Gastroesophageal sphincter (tissue), 4 donors: ENCODE measurements at regions not wholly inside any gene's neighbourhood (a gene's known extent, or its start where the extent isn't known, plus 50 kb on each side); places are given as distances from the start of the nearest gene placed in this dataset.

Source experiments
- ATAC-seq: fragments of 150-250 bp; one replicate; pipeline ENCODE4 v1.9.1; 2016; ENCODE audit warnings: mild to moderate bottlenecking, moderate library complexity
- H3K27ac ChIP-seq, 4 donors: fragments of 200-600 bp; sonication (generic) in 3 of 4; 1 replicate in 3 of 4; 2 replicates in 1 of 4; pipeline ENCODE4 v1.5.1; 2016 to 2019
- H3K27me3 ChIP-seq: fragments of 200-600 bp; sonication (generic); one replicate; pipeline ENCODE4 v1.5.1; 2019
- H3K36me3 ChIP-seq, 2 donors: fragments of 200-600 bp; sonication (generic); one replicate each; pipeline ENCODE4 v1.5.1; 2019; ENCODE audit warnings: control low read depth in 1 of 2
- H3K4me1 ChIP-seq, 3 donors: fragments of 200-600 bp; sonication (generic); 1 replicate in 2 of 3; 2 replicates in 1 of 3; pipeline ENCODE4 v1.5.1; 2016 to 2019; ENCODE audit warnings: control low read depth in 2 of 3
- H3K4me3 ChIP-seq, 2 donors: fragments of 200-600 bp; sonication (generic); one replicate each; pipeline ENCODE4 v1.5.1; 2019; ENCODE audit warnings: mild to moderate bottlenecking in 1 of 2, moderate library complexity in 1 of 2
- H3K9me3 ChIP-seq, 3 donors: fragments of 200-600 bp; sonication (generic); one replicate each; pipeline ENCODE4 v1.5.1; 2017 to 2019; ENCODE audit warnings: control low read depth in 2 of 3
- EP300 ChIP-seq: sonication (generic); formaldehyde crosslinking; IDR thresholded peaks from one replicate; pipeline ENCODE4 v1.6.1; 2017; ENCODE audit warnings: antibody characterized with exemption, mild to moderate bottlenecking
- POLR2A ChIP-seq, 2 donors: fragments of 450-650 bp; IDR thresholded peaks; one replicate each; pipeline ENCODE4 v1.6.1; 2017; ENCODE audit warnings: antibody characterized with exemption in 2 of 2, mild to moderate bottlenecking in 2 of 2, moderate library complexity in 1 of 2
- POLR2AphosphoS5 ChIP-seq: sonication (generic); formaldehyde crosslinking; IDR thresholded peaks from one replicate; pipeline ENCODE4 v1.6.1; 2017; ENCODE audit warnings: antibody characterized with exemption
- WGBS, 2 donors: methylation state at CpG; one replicate each; pipeline ENCODE4 v1.1.5; 2018; ENCODE audit warnings: low coverage in 1 of 2; 5-methylcytosine and 5-hydroxymethylcytosine counted together
- TF ChIP-seq, protein P1 (sequence below), 4 experiments: fragments of 200-600 bp in 2 of 4; fragments of 450-650 bp in 2 of 4; sonication (generic) in 1 of 4; IDR thresholded peaks; one replicate each; pipeline ENCODE4 v1.5.1; 2017 to 2019; ENCODE audit warnings: antibody characterized with exemption in 4 of 4, mild to moderate bottlenecking in 2 of 4, moderate library complexity in 2 of 4

GRCh38 chr9:28007097-28007817 lies 434.0 kb upstream of the C9orf72 start:
- no peaks in the 10 kb centered on the region for H3K4me1 ChIP-seq
- H3K27me3 ChIP-seq: no peaks in the 10 kb centered on the region
- H3K36me3 ChIP-seq: no peaks in the 10 kb centered on the region
- no peak for ATAC-seq
- H3K27ac ChIP-seq: no peak overlapping the region
- H3K4me3 ChIP-seq: no peak overlapping the region
- no peaks in the 10 kb centered on the region for H3K9me3 ChIP-seq
- TF ChIP-seq EP300: no peak
- TF ChIP-seq POLR2A (IDR thresholded peaks at IDR 0.05): no peak
- TF ChIP-seq, protein P1, sequence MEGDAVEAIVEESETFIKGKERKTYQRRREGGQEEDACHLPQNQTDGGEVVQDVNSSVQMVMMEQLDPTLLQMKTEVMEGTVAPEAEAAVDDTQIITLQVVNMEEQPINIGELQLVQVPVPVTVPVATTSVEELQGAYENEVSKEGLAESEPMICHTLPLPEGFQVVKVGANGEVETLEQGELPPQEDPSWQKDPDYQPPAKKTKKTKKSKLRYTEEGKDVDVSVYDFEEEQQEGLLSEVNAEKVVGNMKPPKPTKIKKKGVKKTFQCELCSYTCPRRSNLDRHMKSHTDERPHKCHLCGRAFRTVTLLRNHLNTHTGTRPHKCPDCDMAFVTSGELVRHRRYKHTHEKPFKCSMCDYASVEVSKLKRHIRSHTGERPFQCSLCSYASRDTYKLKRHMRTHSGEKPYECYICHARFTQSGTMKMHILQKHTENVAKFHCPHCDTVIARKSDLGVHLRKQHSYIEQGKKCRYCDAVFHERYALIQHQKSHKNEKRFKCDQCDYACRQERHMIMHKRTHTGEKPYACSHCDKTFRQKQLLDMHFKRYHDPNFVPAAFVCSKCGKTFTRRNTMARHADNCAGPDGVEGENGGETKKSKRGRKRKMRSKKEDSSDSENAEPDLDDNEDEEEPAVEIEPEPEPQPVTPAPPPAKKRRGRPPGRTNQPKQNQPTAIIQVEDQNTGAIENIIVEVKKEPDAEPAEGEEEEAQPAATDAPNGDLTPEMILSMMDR (IDR thresholded peaks at IDR 0.05): no peak
- TF ChIP-seq POLR2AphosphoS5: no peak
- WGBS, 2 donors: 75% methylated on average over 6 to 7 of the region's 7 CpGs

DNA sequence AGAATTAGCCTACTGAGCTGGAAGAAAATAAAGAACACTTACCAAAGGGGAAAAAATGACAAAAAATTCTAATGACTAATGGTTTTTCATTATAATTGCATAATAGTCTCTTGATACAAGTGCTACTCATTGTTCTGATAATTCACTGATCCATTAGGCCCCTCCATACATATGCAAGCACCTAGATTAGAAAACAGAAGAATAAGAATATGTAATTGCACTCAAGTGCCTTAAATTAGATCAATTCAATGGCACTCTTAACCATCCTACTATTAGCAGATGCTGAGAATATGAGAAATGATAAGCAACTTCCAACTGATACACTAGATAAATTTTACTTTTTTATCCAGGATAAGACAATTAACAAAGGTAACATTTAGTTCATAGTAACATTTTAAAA lies 440.9 kb upstream of the C9orf72 start:
- H3K9me3 ChIP-seq: no peaks in the 10 kb centered on the region
- H3K27ac ChIP-seq: no peak overlapping the region
- no peaks in the 10 kb centered on the region for H3K36me3 ChIP-seq
- ATAC-seq: no peak
- TF ChIP-seq EP300 (no peak), POLR2A (IDR thresholded peaks at IDR 0.05) (no peak), POLR2AphosphoS5 (no peak)
- TF ChIP-seq, protein P1 (IDR thresholded peaks at IDR 0.05): no peak
- no peak overlapping the region for H3K4me3 ChIP-seq
- no peaks in the 10 kb centered on the region for H3K4me1 ChIP-seq
- no peaks in the 10 kb centered on the region for H3K27me3 ChIP-seq

DNA sequence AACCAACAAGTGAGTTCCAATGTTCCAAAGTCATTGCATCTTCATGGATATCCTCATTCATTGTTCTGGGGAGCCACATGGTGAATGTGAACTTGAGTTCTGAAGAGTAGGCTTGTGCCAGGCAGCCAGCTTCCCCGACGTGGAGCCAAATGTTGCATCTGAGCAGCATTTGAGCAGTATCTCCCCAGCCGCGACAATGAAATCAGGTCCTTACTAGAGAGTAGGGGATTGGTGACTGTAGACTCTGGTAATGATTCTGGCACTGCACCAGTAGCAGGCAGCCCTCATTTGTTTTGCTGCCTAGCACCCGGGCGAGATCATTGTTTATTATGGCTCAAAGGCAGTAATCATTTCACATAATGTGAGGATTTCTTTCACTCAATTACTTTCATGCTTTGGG lies 451.4 kb upstream of the C9orf72 start:
- TF ChIP-seq, protein P1 (IDR thresholded peaks at IDR 0.05): no peak
- no peak for TF ChIP-seq POLR2A (IDR thresholded peaks at IDR 0.05)
- Histone ChIP-seq H3K9me3 (no peaks in the 10 kb centered on the region), H3K27ac (no peak overlapping the region), H3K27me3 (no peaks in the 10 kb centered on the region), H3K4me3 (no peak overlapping the region), H3K36me3 (no peaks in the 10 kb centered on the region), H3K4me1 (no peaks in the 10 kb centered on the region)
- ATAC-seq: no peak
- 0 to 15% methylated on average over 2 of the region's 6 CpGs for WGBS, 2 donors

DNA sequence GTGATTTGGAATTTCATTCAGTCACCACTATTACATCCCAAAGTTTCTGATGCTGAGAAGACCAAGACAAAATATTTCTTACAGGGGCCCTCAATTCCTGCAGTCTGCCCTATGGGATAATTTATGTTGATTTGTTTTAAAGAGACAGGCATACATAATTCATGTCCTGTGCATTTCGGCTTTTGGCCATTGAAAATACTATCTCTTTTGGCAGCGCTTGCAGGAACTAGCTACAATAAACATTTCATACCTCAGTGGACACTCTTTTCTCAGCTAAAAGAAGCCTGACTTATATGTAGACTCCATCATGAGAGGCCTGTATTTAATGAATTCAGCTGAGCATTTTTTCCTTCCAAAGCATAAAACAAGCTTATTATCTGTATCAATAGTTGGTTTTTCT lies 451.9 kb upstream of the C9orf72 start:
- no peaks in the 10 kb centered on the region for H3K27me3 ChIP-seq
- no peaks in the 10 kb centered on the region for H3K9me3 ChIP-seq
- WGBS, 2 donors: 29 to 34% methylated on average over 2 of the region's 2 CpGs
- H3K36me3 ChIP-seq: no peaks in the 10 kb centered on the region
- no peak overlapping the region for H3K4me3 ChIP-seq
- no peaks in the 10 kb centered on the region for H3K4me1 ChIP-seq
- no peak overlapping the region for H3K27ac ChIP-seq
- ATAC-seq: no peak
- no peak for TF ChIP-seq POLR2A (IDR thresholded peaks at IDR 0.05)
- TF ChIP-seq, protein P1 (IDR thresholded peaks at IDR 0.05): no peak
- no peak for TF ChIP-seq EP300
- TF ChIP-seq POLR2AphosphoS5: no peak

- Histone ChIP-seq H3K27me3 (no peaks in the 10 kb centered on the region), H3K4me3 (no peak overlapping the region), H3K36me3 (no peaks in the 10 kb centered on the region), H3K9me3 (no peaks in the 10 kb centered on the region), H3K4me1 (no peaks in the 10 kb centered on the region), H3K27ac (no peak overlapping the region)
- ATAC-seq: no peak
- WGBS, 2 donors: 79 to 88% methylated on average over 3 to 5 of the region's 5 CpGs
- TF ChIP-seq, protein P1 (IDR thresholded peaks at IDR 0.05): no peak
- no peak for TF ChIP-seq POLR2A (IDR thresholded peaks at IDR 0.05)
- TF ChIP-seq EP300: no peak
- TF ChIP-seq POLR2AphosphoS5: no peak
These were observed 458.4 kb upstream of the C9orf72 start for GRCh38 chr9:28031521-28032267.
